ENCODE measurements at regions not wholly inside any gene's neighbourhood (a gene's known extent, or its start where the extent isn't known, plus 50 kb on each side); places are given as distances from the start of the nearest gene placed in this dataset.
A peak's percentile ranks its signal among the peaks of the same experiment; 100 is the strongest.
"Not testable (repeated sequence)": the region's sequence is repeated elsewhere in the genome, so short reads cannot be mapped to it uniquely, and the experiment has no call there.

DNA sequence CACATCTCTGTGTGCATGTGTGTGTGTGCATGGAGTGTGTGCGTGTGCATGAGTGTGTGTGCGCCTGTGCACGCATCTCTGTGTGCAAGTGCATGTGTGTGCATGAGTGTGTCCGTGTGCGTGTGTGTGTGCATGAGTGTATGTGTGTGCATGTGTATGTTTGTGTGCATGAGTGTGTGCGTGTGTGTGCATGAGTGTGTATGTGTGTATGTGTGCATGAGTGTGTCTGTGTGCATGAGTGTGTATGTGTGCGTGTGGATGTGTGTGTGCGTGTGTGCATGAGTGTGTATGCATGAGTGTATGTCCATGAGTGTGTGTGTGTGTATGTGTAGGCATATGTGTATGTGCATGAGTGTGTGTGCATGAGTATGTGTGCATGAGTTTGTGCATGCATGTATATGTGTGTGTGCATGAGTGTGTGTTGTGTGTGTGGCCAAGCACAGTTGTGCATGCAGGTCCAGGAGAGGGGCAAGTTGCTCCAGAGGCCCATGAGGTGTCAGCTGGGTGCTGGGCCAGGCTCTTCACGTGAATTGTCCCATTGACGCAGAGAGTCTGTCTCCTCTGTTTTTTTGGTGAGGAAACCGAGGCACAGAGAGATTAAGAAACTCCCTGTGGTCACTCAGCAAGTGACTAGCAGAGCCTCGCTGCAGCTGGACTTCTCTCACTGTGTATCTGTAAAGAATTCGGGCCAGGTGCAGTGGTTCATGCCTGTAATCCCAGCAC, 75.5 kb downstream of the ASB1 start:
- no peak for DNase-seq (ENCODE audit: low read depth in 2 of 2, low spot score in 1 of 2)

DNA sequence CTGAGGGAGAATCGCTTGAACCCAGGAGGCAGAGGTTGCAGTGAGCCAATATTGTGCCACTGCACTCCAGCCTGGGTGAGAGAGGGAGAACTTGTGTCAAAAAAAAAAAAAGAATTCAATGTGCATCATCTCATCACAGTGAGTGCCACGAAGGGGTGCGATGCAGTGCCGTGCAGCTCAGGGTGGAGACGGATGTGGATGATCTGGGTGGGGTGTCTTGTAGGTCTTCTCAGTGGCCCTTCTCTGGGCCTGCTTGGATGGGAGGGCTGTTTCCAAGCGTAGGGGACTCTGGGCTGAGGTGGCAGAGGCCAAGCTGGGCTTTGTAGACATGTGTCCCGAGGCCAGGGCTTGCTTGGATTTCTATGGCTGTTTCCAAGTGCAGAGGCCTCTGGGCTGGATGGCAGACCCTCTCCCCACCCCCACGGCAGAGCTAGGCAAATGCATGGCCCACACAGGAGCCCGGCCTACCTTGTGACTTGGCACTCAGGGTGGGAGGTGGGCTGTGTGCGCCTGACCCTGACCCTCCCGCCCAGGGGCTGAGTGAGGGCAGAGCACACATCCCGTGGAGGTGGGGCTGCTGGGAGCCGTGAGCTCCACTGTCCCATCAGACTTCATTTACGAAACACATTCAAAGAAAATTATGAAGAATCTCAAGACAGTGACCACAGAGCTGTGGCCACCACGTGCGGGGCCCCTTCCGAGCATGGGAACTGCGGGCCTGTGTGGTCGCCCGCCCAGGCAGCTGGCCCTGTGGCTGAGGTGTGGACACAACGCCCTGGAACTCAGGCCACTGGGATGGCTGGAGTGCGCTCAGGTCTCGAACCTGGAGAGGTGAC, 76.4 kb downstream of the ASB1 start:
- DNase-seq (ENCODE audit: low read depth in 2 of 2, low spot score in 1 of 2), result no peak

DNA sequence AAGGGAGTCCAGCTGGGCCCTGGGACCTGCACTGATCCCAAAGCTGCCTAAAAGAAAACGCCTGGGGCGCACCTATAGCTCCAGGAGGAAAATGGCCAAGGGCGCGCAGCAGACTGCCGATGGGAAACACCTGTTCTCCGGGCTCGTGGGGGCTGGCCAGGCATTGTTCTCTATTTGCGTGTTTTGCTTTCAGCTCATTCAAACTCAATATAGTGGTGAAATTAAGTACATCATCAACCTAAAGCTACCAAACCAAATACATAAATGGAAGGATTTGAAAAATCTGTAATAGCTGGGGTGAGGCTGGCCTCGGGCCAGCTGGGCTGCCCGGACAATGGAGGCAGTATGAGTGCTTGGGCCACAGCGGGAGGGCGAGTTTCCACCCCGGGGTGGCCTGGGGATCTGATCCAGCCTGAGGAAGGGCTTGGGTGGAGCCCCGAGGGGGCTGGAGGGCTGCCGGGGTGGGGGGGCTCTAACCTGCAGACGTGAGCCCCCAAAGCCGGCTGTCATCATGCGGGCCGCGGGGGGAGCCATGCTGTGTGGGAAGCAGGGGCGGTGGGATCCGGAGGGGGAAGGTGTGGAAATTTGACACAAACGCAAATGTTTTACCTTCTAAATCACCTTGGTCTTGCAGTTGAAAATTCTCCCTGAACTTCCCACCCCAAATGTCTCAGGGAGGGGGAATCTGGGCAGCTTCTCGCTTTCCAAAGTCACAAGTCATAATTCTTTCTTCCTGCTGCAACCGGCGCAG, 77.6 kb downstream of the ASB1 start:
- no peak for DNase-seq (ENCODE audit: low read depth in 2 of 2, low spot score in 1 of 2)

DNA sequence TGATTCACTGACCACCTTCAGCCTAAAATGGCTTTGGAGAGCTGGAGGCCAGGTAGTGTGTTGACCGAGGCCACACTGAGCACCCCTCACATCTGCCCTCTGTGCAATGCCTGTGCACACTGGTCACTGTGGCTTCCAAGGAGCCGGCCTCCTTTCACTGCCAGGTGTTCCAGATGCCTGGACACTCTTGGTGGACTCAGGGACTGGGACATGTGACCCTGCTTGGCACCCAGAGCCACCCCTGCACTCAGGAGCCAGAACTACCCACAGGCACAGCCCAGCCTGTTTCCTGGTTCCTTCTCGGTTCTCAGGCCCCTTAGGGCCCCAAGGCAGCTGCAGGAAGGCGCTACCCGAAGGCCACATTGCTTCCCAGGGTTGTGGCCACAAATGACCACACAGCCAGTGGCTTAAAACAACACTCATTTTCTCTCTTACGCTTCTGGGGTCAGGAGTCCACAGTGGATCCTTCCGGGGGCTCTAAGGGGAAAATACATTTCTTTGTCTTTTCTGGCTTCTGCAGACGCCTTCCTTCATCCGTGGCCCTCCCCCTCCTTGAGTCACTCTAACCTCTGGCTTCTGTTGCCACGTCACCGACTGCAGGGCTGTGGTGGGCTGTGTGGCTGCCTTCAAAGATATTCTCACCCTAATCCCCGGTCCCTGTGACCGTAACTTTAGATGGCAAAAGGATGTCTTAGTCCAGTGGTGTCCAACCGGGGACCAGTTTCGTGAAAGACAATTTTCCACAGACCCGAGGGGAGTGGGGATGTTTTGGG, 78.6 kb downstream of the ASB1 start:
- peak in 1 of 2 donors; percentile 27 for DNase-seq (ENCODE audit: low read depth in 2 of 2, low spot score in 1 of 2)

DNA sequence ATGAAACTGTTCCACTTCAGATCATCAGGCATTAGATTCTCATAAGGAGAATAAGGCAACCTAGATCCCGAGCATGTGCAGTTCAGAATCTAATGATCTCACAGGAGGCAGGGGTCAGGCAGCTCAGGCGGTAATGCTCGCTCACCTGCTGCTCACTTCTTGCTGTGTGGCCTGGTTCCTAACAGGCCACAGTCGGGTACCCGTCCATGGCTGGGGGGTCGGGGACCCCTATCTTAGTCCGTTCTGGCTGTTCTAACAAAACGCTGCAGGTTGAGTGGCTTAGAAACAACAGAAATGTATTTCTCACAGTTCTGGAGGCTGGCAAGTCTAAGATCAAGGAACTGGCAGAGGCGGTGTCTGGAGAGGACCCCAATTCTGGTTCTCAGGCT, 79.2 kb downstream of the ASB1 start:
- no peak for DNase-seq (ENCODE audit: low read depth in 2 of 2, low spot score in 1 of 2)

DNA sequence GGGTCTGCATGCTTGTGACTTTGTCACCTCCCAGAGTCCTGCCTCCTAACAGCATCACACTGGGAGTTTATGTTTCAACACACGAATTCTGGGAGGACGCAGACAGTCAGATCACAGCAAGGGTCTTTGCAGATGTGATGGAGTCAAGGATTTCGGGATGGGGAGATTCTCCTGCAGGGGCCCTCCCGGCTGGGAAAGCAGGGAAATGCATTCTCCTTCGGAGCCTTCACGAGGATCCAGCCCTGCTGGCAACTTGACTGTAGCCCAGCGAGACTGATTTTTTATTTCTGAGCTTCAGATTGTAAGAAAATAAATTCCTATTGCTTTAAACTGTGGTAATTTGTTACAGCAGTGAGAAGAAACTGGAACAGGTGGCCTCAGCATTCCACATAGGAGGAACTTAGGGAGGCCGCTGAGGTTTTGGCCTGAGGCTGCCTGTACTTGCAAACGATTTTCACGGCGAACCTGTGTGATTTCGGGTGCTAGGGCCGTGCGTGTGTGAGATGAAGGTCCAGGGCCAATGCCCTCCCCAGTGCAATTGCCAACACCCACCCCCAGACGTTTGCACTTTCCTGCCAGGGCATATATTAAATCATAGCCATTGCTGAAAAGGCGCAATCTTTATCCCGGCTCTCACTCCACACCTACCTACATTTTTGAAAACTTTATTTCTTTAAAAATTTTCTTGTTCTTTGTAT, 79.8 kb downstream of the ASB1 start:
- no peak for DNase-seq (ENCODE audit: low read depth in 2 of 2, low spot score in 1 of 2)

DNA sequence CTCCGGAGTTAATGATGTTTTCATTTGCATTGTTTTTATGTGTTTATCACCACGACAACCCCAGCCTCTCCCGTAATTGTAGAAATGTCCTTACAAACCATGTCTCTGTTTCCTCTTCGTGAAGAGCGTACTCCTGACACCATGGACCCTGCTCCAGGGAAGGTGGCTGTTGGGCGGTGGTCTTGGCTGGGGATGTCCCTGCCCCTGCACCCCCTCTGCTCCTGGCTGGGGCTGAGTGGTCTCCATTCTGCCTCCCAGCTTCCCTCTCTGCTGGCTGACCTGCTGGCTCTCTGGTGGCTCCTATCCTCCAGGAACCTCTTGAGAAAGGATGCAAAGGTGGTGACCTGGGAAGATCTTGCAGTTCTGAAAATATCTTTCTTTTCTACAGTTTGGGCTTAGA, 81.1 kb downstream of the ASB1 start:
- no peak for DNase-seq (ENCODE audit: low read depth in 2 of 2, low spot score in 1 of 2)

DNA sequence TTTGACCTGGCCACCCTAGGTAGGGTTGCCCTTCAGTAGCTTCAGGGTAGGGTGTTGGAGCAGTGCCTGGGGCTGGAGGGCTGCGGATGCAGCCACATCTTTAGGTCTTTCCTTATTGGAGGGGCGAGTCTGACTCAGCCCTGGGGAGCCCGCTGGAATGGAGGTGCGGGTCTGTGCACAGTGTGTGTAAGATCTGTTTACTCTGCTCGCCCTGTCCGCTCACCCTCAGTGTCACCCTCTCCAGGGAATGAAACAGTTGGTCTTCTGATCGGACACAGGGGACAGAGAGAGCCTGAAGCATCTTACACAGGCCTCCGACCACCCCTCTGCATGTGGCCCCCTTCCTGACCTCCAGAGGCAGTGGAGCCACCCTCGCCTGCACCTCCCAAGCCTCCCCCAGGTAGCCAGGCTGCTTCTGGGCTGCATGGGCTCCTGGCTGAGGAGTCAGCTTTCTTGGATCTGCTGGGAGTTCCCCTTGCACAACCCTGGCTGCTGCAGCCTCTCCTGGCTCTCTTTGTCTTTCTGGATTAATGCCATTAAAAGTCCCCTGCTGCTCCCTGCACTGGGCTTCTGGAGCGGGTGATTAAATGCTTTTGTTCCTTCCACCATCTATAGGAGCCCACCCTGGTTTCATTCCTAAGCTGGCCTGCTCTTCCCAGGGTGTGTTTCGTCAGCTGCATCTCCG, 82.6 kb downstream of the ASB1 start:
- DNase-seq (ENCODE audit: low read depth in 2 of 2, low spot score in 1 of 2), result no peak

DNA sequence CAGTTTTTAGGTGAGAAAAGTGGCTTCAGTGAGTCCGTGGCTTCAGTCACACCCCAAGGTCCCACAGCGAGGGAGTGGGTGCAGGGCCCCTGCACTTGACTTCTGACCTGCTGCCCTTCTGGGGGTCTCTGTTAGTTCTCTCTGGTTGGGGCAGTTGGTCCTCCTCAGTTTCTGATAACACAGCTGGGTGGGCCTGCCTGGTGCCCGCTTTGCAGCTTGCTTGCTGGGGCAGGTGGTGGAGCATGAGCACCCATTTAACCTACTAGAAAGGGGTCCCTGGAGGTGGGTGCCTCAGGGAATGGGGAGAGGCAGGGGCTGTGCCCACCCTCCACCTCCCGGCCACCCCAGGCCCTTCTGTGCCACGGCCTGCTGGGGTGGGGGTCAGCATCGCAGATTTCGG, 83.2 kb downstream of the ASB1 start:
- DNase-seq (ENCODE audit: low read depth in 2 of 2, low spot score in 1 of 2), result no peak

DNA sequence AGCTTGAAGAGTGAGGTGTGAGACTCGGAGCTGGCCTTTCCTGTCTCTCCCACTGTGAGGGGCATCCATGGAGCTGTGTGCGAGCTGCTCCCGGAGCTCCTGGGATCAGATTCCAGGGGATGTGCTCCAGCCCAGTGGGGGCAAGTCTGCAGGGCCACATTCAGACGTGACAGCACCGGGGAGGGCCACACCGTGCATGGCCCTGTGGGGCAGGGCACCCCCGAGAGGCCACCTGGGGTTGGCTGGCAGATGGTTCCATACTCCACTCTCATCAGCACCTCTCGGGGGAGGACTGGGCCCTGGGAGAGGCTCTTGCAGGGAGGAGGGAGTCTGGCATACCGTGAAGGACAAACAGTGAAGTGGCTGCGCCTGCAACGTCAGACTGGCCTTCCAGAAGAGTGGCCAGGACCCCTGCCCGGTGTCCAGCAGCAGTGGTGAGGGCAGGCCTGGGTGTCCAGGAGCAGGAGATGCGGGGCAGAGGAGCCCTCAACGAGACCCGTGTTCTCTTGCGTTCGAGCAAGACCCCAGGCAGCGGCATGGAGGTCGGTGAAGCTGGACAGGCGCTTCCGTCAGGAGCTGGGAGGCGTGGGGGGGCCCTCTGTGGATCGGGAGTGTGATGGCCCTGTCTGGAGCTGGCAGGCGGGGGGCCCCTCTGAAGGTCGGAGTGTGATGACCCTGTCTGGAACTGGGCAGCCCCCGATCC, 84.3 kb downstream of the ASB1 start:
- DNase-seq (ENCODE audit: low read depth in 2 of 2, low spot score in 1 of 2), result no peak

DNA sequence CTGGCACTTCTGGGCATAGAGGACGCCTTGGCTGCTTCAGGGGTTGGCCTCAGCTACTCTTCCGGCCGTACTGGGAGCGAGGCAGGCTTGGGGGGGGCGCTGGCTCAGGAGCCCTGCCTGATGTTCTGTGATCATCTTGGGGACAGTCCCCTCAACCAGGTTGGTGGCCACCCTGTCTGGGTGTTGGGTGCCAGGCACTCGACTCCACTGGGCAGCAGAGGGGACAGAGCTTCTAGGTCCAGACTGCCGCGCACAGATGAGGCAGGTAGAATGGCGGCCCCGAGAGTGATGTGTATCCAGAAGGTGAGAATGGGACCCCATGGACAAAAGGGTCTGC, 84.9 kb downstream of the ASB1 start:
- DNase-seq (ENCODE audit: low read depth in 2 of 2, low spot score in 1 of 2), result no peak

DNA sequence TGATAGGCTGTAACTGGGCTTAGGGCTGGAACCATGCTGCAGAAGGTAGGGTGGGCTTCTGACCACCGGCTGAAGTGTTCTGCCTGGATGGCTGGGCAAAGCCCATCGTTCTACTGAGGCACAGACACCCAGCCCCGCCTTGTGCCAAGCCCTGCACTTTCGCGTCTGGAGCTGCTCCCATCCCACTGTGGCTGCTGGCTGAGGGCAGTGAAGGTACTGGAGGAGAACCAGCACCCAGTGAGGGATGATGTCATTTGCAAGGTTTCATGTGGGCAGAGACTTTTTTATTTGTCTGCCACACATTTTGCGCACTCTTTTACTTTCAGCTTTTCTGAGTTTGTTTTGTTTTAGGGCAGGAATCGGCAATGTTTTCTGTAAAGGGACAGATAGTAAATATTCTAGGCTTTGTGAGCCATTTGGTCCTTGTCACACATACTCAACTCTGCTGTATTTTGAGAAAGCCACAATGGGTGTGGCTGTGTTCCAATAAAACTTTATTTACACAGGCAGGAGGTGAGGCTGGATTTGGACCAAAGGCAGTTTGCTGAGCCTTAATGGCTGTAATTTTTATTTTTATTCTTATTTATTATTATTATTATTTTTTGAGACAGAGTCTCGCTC, 85.6 kb downstream of the ASB1 start:
- no peak for DNase-seq (ENCODE audit: low read depth in 2 of 2, low spot score in 1 of 2)

DNA sequence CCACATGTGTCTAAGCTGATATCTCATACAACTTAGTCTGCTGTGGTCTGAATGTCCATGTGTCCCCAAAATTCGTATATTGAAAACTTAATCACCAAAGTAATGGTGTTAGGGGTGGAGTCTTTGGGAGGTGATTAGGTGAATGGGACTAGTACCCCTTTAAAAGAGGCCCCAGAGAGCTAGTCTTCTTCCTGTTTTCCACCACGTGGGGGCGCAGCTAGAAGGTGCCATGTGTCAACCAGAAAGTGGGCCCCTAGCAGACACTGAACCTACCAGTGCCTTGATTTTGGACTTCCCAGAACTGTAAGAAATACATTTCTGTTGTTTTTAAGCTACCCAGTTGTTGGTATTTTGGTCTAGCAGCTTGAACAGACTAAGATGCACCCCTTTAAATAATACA, 86.6 kb downstream of the ASB1 start:
- DNase-seq (ENCODE audit: low read depth in 2 of 2, low spot score in 1 of 2), result no peak

DNA sequence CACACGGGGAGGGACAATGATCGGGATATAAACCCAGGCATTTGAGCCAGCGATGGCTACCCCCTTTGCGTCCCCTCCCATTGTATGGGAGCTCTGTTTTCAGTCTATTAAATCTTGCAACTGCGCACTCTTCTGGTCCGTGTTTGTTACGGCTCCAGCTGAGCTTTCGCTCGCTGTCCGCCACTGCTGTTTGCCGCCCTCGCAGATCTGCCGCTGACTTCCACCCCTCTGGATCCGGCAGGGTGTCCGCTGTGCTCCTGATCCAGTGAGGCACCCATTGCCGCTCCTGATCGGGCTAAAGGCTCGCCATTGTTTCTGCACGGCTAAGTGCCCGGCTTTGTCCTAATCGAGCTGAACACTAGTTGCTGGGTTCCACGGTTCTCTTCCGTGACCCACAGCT, 87.3 kb downstream of the ASB1 start:
- not testable (repeated sequence) for DNase-seq (ENCODE audit: low read depth in 2 of 2, low spot score in 1 of 2)

DNA sequence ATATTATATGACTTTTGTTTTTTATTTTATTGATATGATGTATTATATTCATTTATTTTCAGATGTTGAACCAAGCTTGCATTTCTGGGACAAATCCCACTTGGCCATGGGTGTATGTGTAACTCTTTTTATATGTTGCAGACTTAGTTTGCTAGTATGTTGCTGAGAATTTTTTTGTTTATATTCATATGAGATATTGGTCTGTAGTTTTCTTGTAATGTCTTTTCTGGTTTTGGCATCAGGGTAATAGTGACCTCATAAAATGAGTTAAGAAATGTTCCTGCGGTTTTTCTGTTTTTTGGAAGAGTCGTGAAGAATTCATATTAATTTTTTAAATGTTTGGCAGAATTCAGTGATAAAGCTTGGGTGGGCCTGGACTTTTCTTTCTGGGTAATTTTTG, 88.7 kb downstream of the ASB1 start:
- DNase-seq (ENCODE audit: low read depth in 2 of 2, low spot score in 1 of 2), result no peak

DNA sequence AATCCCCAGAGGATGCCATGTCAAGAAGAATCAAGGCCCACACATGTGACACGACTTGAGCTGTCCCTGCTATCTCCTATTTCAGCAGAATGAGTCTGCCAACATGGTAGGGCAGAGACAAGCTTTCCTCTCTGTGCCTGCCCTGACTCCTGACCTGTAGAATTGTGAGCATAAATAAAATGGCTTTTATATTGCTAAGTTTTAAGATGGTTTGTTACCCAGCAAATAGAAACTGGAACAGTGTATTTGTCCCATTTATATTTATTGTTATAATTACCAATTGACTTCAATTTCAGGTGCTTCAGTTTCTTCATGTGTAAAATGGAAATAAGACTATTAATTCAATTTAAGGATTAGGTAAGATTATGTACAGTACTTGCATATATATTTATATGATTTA, 90.5 kb downstream of the ASB1 start:
- no peak for DNase-seq (ENCODE audit: low read depth in 2 of 2, low spot score in 1 of 2)

DNA sequence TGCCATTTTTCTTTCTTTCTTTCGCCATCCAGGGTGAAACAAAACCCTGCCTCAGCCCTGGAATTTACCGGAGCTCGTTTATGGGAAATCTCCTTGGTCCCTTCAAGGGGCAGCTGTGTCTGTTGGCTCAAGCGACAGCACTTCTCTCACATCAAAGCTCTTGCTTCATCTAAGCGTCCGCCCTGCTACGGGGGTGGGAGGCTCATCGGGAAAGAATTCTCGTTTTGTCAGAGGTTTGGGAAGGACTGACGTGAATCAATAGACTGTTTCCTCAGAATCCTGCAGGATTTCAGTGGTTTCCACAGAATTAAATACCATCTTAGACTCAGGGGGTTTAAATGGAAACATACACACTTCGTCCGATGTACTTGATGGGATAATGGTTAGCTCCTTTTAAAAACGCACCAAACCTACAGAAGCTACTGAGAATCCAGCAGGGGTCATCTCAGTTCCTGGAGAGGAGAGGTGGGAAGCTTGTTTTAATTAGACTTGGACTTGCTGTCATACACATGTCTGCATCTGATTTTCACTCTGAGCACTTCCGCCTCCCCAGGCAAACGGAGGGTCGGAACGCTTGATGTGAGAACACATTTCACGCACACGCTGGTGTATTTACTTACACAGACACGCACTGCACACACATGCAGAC, 91.6 kb downstream of the ASB1 start:
- no peak for DNase-seq (ENCODE audit: low read depth in 2 of 2, low spot score in 1 of 2)

DNA sequence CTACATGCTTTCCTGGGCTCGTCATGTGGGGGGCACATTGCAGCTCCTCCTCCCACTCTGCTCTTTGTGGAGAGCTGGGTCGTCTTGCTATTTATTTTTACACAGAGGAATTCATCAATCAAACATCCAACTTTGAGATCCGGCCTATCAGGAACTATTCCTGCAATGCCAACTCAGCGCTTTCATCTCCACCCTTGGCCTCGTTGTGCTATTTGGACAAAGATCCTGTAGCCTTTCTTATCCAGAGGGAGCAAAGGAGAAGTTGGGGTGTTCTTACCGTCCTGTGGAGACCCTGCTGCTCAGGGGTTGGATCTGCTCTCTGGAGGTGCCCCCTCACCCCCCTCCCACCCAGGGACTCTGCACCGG, 92.1 kb downstream of the ASB1 start:
- DNase-seq (ENCODE audit: low read depth in 2 of 2, low spot score in 1 of 2), result no peak
